Ovary (tissue), 3 donors: ENCODE measurements at regions not wholly inside any gene's neighbourhood (a gene's known extent, or its start where the extent isn't known, plus 50 kb on each side); places are given as distances from the start of the nearest gene placed in this dataset.

ENCODE experiments used
- EP300 ChIP-seq: sonication (generic); formaldehyde crosslinking; IDR thresholded peaks from one replicate; pipeline ENCODE4 v1.6.1; 2017; ENCODE audit warnings: antibody characterized with exemption
- POLR2A ChIP-seq: fragments of 450-650 bp; IDR thresholded peaks from one replicate; pipeline ENCODE4 v1.6.1; 2017; ENCODE audit warnings: antibody characterized with exemption, mild to moderate bottlenecking, moderate library complexity
- TF ChIP-seq, protein P1 (sequence below), 3 donors: fragments of 450-650 bp in 2 of 3; fragments of 200-600 bp in 1 of 3; IDR thresholded peaks; one replicate each; pipeline versions ENCODE4 v1.5.1 to v1.8.0; 2016 to 2022; ENCODE audit warnings: antibody characterized with exemption in 3 of 3, mild to moderate bottlenecking in 1 of 3
- donor health status: DM: no; HTN: no; CAD: no.

DNA sequence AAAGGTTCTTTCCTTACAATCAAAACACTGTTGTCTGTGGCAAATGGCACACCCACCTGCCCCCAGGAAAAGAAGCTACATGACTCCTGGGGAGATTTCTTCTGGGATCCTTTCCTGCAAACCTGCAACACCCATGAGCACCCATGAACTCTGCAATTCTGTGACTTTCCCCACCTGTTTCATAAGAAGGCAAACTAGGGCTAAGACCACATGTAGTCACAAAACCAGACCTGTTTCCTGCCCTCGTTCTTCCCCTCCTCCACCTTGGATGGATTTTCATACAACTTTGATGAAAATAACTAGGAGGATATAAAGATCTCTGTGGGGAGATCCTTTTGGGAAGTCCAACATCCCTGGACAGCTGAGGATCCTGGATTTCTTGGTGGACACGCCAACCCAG lies 1084.7 kb downstream of the BCL11B start:
- TF ChIP-seq, protein P1, sequence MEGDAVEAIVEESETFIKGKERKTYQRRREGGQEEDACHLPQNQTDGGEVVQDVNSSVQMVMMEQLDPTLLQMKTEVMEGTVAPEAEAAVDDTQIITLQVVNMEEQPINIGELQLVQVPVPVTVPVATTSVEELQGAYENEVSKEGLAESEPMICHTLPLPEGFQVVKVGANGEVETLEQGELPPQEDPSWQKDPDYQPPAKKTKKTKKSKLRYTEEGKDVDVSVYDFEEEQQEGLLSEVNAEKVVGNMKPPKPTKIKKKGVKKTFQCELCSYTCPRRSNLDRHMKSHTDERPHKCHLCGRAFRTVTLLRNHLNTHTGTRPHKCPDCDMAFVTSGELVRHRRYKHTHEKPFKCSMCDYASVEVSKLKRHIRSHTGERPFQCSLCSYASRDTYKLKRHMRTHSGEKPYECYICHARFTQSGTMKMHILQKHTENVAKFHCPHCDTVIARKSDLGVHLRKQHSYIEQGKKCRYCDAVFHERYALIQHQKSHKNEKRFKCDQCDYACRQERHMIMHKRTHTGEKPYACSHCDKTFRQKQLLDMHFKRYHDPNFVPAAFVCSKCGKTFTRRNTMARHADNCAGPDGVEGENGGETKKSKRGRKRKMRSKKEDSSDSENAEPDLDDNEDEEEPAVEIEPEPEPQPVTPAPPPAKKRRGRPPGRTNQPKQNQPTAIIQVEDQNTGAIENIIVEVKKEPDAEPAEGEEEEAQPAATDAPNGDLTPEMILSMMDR (IDR thresholded peaks at IDR 0.05): no peak
- TF ChIP-seq POLR2A (no peak), EP300 (no peak)
